Activated B cell treated with CpG ODN at 0.5 μM for 24 hours (primary cell): ENCODE measurements at regions not wholly inside any gene's neighbourhood (a gene's known extent, or its start where the extent isn't known, plus 50 kb on each side); places are given as distances from the start of the nearest gene placed in this dataset.
"Not testable (repeated sequence)": the region's sequence is repeated elsewhere in the genome, so short reads cannot be mapped to it uniquely, and the experiment has no call there.

Experiments used
- ATAC-seq: fragments of 200-7000 bp; cut with Tn5 transposase; one replicate; pipeline ENCODE4 v1.10.0; 2021; ENCODE audit warnings: low read depth, mild to moderate bottlenecking, moderate library complexity
- CTCF ChIA-PET: fragments of 350-600 bp; sonication (Branson Sonifier 250); formaldehyde crosslinking; loops from one replicate; lab custom pipeline; 2021; ENCODE audit warnings: antibody characterized with exemption; lab: Charles Lee
- POLR2A ChIA-PET: fragments of 350-600 bp; sonication (Branson Sonifier 250); formaldehyde crosslinking; loops from one replicate; lab custom pipeline; 2021; ENCODE audit warnings: antibody characterized with exemption; lab: Charles Lee
- DNase-seq: peaks from one replicate; pipeline ENCODE4 v3.0.0; 2022
- H3K27ac Mint-ChIP-seq: one replicate; pipeline ENCODE4 v1.8.0; 2020; ENCODE audit warnings: mixed read lengths
- H3K27me3 Mint-ChIP-seq: one replicate; pipeline ENCODE4 v1.8.0; 2021; ENCODE audit warnings: mixed read lengths
- H3K36me3 Mint-ChIP-seq: one replicate; pipeline ENCODE4 v1.8.0; 2021; ENCODE audit warnings: low read depth, mixed read lengths
- H3K4me1 Mint-ChIP-seq: one replicate; pipeline ENCODE4 v1.8.0; 2021; ENCODE audit warnings: mixed read lengths
- H3K4me3 Mint-ChIP-seq: one replicate; pipeline ENCODE4 v1.8.0; 2020; ENCODE audit warnings: mild to moderate bottlenecking, mixed read lengths
- H3K9me3 Mint-ChIP-seq: one replicate; pipeline ENCODE4 v1.8.0; 2020; ENCODE audit warnings: mixed read lengths
- intact Hi-C: fragments of 100-400 bp; cut with micrococcal nuclease; formaldehyde crosslinking; loops from one replicate; pipeline ENCODE4 v1.15.1; 2024
- TF ChIP-seq, protein P1 (sequence below): fragments of 200-600 bp; IDR thresholded peaks from one replicate; pipeline ENCODE4 v1.8.0; 2022; ENCODE audit warnings: antibody characterized with exemption, mild to moderate bottlenecking

DNA sequence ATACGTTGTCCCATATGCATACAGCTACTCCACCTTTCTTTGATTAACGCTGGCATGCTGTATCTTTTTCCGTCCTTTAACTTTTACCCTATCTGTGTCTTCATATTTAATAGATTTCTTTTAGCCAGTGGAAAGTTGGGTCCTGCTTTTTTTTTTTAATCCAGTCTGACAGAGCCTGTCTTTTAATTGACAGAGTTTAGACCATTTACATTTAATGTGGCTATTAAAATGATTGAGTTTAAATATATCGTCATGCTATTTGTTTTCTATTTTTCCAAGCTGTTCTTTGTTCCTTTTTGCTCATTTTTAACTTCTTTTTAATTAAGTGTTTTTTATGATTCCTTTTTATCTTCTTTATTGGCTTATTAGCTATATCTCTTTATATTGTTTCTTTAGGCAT lies 217.6 kb upstream of the NEBL start:
- DNase-seq (no peak), ATAC-seq (no peak)
- Mint-ChIP-seq H3K4me3 (no peak overlapping the region), H3K36me3 (no peaks in the 10 kb centered on the region), H3K9me3 (no peaks in the 10 kb centered on the region), H3K4me1 (no peaks in the 10 kb centered on the region), H3K27me3 (peaks cover 4% of the 10 kb centered on the region), H3K27ac (no peak overlapping the region)
- intact Hi-C loops, result no loop called here
- TF ChIP-seq, protein P1, sequence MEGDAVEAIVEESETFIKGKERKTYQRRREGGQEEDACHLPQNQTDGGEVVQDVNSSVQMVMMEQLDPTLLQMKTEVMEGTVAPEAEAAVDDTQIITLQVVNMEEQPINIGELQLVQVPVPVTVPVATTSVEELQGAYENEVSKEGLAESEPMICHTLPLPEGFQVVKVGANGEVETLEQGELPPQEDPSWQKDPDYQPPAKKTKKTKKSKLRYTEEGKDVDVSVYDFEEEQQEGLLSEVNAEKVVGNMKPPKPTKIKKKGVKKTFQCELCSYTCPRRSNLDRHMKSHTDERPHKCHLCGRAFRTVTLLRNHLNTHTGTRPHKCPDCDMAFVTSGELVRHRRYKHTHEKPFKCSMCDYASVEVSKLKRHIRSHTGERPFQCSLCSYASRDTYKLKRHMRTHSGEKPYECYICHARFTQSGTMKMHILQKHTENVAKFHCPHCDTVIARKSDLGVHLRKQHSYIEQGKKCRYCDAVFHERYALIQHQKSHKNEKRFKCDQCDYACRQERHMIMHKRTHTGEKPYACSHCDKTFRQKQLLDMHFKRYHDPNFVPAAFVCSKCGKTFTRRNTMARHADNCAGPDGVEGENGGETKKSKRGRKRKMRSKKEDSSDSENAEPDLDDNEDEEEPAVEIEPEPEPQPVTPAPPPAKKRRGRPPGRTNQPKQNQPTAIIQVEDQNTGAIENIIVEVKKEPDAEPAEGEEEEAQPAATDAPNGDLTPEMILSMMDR, result no peak
- ChIA-PET POLR2A (no interaction called here), CTCF (no interaction called here)

DNA sequence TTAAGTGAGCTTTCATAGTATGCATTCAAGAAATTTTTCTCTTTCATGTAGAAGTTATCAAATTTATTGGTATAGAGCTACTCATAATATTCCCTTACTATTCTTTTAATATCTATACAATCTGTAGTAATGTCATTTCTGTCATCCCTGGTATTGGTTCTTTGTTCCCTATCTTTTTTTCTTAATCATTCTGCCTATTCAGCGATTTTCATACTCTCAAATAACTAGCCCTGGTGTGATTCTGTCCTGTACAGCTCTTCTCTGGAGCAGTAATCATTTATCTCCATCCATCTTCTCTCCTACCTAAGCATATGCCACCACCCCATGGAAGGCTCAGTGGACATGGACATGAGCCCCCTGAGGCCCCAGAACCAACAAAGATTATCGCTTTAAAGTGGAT lies 213.2 kb upstream of the NEBL start:
- intact Hi-C loops, result no loop called here
- Mint-ChIP-seq H3K9me3 (peaks cover 3% of the 10 kb centered on the region), H3K27me3 (peaks cover 6% of the 10 kb centered on the region), H3K27ac (no peak overlapping the region), H3K4me1 (no peaks in the 10 kb centered on the region), H3K4me3 (no peak overlapping the region), H3K36me3 (no peaks in the 10 kb centered on the region)
- DNase-seq (no peak), ATAC-seq (no peak)
- TF ChIP-seq, protein P1, result no peak
- ChIA-PET CTCF (no interaction called here), POLR2A (no interaction called here)

DNA sequence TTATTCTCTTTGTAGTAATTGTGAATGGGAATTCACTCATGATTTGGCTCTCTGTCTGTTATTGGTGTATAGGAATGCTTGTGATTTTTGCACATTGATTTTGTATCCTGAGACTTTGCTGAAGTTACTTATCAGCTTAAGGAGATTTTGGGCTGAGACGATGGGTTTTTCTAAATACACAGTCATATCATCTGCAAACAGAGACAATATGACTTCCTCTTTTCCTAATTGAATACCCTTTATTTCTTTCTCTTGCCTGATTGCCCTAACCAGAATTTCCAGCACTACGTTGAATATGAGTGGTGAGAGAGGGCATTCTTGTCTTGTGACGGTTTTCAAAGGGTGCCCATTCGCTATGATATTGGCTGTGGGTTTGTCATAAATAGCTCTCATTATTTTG lies 209.8 kb upstream of the NEBL start:
- H3K27me3 Mint-ChIP-seq, H3K4me1 Mint-ChIP-seq, intact Hi-C loops, H3K36me3 Mint-ChIP-seq, DNase-seq, ATAC-seq, H3K9me3 Mint-ChIP-seq, POLR2A ChIA-PET, H3K27ac Mint-ChIP-seq, CTCF ChIA-PET, H3K4me3 Mint-ChIP-seq: not testable (repeated sequence)

DNA sequence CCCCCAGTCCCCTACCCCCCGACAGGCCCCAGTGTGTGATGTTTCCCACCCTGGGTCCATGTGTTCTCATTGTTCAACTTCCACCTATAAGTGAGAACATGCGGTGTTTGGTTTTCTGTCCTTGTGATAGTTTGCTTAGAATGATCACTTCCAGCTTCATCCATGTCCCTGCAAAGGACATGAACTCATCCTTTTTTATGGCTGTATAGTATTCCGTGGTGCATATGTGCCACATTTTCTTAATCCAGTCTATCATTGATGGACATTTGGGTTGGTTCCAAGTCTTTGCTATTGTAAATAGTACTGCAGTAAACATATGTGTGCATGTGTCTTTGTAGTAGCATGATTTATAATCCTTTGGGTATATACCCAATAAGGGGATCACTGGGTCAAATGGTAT lies 208.2 kb upstream of the NEBL start:
- H3K27me3 Mint-ChIP-seq, H3K9me3 Mint-ChIP-seq, H3K27ac Mint-ChIP-seq, DNase-seq, H3K36me3 Mint-ChIP-seq, POLR2A ChIA-PET, intact Hi-C loops, H3K4me1 Mint-ChIP-seq, H3K4me3 Mint-ChIP-seq, ATAC-seq, CTCF ChIA-PET: not testable (repeated sequence)

DNA sequence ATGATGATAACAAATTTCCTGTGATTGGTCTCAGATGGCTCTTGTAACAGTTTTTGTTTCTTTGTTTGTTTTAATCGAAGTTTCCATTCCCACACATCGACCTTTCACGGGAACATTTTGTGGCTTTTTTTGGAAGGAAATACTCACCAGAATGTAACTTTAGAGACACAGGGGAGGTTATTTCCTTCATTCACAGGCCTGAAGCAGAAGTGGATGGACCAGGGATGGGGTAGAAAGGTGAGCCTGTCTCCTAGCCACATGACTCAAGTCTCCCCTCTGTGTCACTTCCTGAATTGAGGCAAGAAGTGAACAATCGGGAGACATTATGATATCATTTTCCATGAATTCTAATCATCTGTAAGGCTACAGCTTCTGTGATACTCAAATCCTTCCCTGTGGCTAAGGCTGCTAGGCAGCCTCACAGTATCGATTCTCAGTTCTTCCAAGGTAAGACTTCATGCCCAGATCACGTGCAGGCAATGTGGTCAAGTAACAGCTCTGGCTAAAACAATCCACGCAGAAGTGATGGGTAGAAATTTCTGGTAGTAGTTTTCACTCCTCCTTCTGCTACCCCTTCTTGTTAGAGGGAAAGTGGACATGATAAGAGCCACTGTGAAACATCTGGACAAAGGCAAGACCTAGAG lies 203.9 kb upstream of the NEBL start:
- H3K4me1 Mint-ChIP-seq, result no peaks in the 10 kb centered on the region
- no peak overlapping the region for H3K27ac Mint-ChIP-seq
- TF ChIP-seq, protein P1, result no peak
- intact Hi-C loops, result no loop called here
- no peak for DNase-seq
- CTCF ChIA-PET, result no interaction called here
- POLR2A ChIA-PET, result no interaction called here
- no peak for ATAC-seq
- no peak overlapping the region for H3K4me3 Mint-ChIP-seq
- peaks cover 3% of the 10 kb centered on the region for H3K9me3 Mint-ChIP-seq
- H3K36me3 Mint-ChIP-seq, result no peaks in the 10 kb centered on the region
- no peaks in the 10 kb centered on the region for H3K27me3 Mint-ChIP-seq

DNA sequence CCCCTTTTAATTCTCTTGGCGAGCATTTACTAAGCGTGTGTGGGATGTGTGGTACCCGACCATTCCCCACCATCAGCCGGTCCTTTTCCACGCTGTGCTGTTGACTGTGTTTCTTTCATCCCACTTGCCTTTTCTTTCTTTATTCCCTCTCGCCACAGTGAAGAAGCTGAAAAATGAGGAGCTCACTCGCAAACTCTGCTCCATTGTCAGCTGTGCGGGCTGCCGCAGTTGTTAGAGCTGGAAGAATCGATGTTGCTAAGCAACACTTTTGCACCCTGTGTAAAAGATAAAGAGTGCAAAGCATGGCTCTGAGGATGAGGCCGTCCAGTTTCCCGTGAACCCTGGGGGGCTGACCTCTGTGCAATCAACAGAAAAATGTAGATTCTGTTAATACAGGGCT lies 203.1 kb upstream of the NEBL start:
- ATAC-seq (no peak), DNase-seq (no peak)
- H3K27ac Mint-ChIP-seq, result no peak overlapping the region
- no peaks in the 10 kb centered on the region for H3K27me3 Mint-ChIP-seq
- TF ChIP-seq, protein P1, result no peak
- intact Hi-C loops, result no loop called here
- CTCF ChIA-PET, result no interaction called here
- H3K4me1 Mint-ChIP-seq, result no peaks in the 10 kb centered on the region
- no peaks in the 10 kb centered on the region for H3K9me3 Mint-ChIP-seq
- no peaks in the 10 kb centered on the region for H3K36me3 Mint-ChIP-seq
- POLR2A ChIA-PET, result no interaction called here
- H3K4me3 Mint-ChIP-seq, result no peak overlapping the region
